H1 (cell line): ENCODE measurements at regions not wholly inside any gene's neighbourhood (a gene's known extent, or its start where the extent isn't known, plus 50 kb on each side); places are given as distances from the start of the nearest gene placed in this dataset.

Source experiments
- CTCF ChIA-PET: fragments of 300-600 bp; sonication (Branson Sonifier 250); formaldehyde crosslinking; loops from one replicate; lab custom pipeline; 2021; ENCODE audit not compliant: partially characterized antibody; lab: Charles Lee
- POLR2A ChIA-PET: fragments of 300-600 bp; sonication (Branson Sonifier 250); formaldehyde crosslinking; loops from one replicate; lab custom pipeline; 2021; ENCODE audit warnings: inconsistent platforms; ENCODE audit not compliant: partially characterized antibody; lab: Charles Lee
- DNase-seq, 2 experiments: peaks; one replicate each; pipeline versions ENCODE4 v3.0.0 to v3.0.0-alpha.2; 2010 to 2022; ENCODE audit warnings: low spot score in 2 of 2, low read depth in 1 of 2, mixed read lengths in 1 of 2
- FAIRE-seq: peaks from 2 replicates; lab custom pipeline; 2011; peaks lifted over from hg19 to GRCh38; lab: Jason Lieb, UNC
- H2AFZ ChIP-seq: 2 replicates; pipeline ENCODE4 v1.8.1; 2012; ENCODE audit warnings: low read length, inconsistent platforms
- H2AK5ac ChIP-seq: 2 replicates; pipeline ENCODE4 v1.6.1; 2013; ENCODE audit warnings: low read depth, low read length
- H2BK120ac ChIP-seq: replicated peaks from 2 replicates; pipeline ENCODE3; 2013; ENCODE audit warnings: low read depth, low read length, inconsistent platforms
- H2BK12ac ChIP-seq: 2 replicates; pipeline ENCODE4 v1.6.1; 2013; ENCODE audit warnings: low read depth, low read length
- H2BK15ac ChIP-seq: 2 replicates; pipeline ENCODE4 v1.6.1; 2013; ENCODE audit warnings: low read length
- H2BK20ac ChIP-seq: 2 replicates; pipeline ENCODE4 v1.6.1; 2013; ENCODE audit warnings: low read length
- H2BK5ac ChIP-seq: 2 replicates; pipeline ENCODE4 v1.6.1; 2013; ENCODE audit warnings: low read depth, low read length
- H3K14ac ChIP-seq: 2 replicates; pipeline ENCODE4 v1.6.1; 2013; ENCODE audit warnings: inconsistent platforms; ENCODE audit not compliant: insufficient read length
- H3K18ac ChIP-seq: 2 replicates; pipeline ENCODE4 v1.6.1; 2013; ENCODE audit warnings: low read length; ENCODE audit errors: extremely low read depth
- H3K23ac ChIP-seq: 2 replicates; pipeline ENCODE4 v1.6.1; 2013; ENCODE audit warnings: inconsistent platforms; ENCODE audit not compliant: insufficient read length
- H3K23me2 ChIP-seq: 2 replicates; pipeline ENCODE4 v1.6.1; 2013; ENCODE audit warnings: low read depth, low read length
- H3K27ac ChIP-seq: 2 replicates; pipeline ENCODE4 v1.6.1; 2011; ENCODE audit warnings: low read depth, low read length, inconsistent platforms
- H3K27me3 ChIP-seq, 4 experiments: replicated peaks in 1 of 4; 1 replicate in 1 of 4; 2 replicates in 3 of 4; pipeline versions ENCODE4 v1.6.1 to v1.8.1; 2011 to 2013; ENCODE audit warnings: low read length in 3 of 4, mild to moderate bottlenecking in 3 of 4, inconsistent platforms in 2 of 4, mixed read lengths in 2 of 4, moderate library complexity in 1 of 4; ENCODE audit not compliant: control insufficient read depth in 3 of 4, insufficient read depth in 3 of 4; ENCODE audit errors: extremely low read depth in 1 of 4
- H3K36me3 ChIP-seq, 4 experiments: 2 replicates each; pipeline versions ENCODE4 v1.6.1 to v1.8.1; 2011 to 2013; ENCODE audit warnings: mild to moderate bottlenecking in 4 of 4, low read length in 3 of 4, moderate library complexity in 2 of 4, control low read depth in 1 of 4, inconsistent platforms in 1 of 4; ENCODE audit not compliant: insufficient read depth in 4 of 4, control insufficient read depth in 2 of 4
- H3K4ac ChIP-seq: replicated peaks from 2 replicates; pipeline ENCODE3; 2013; ENCODE audit warnings: low read length, low read depth, mixed read lengths, inconsistent platforms; ENCODE audit not compliant: insufficient read length
- H3K4me1 ChIP-seq, 4 experiments: replicated peaks in 1 of 4; 1 replicate in 1 of 4; 2 replicates in 3 of 4; pipeline versions ENCODE4 v1.6.1 to v1.8.1; 2011 to 2013; ENCODE audit warnings: low read length in 3 of 4, inconsistent platforms in 2 of 4, mixed read lengths in 1 of 4; ENCODE audit not compliant: insufficient read depth in 4 of 4, control insufficient read depth in 3 of 4
- H3K4me2 ChIP-seq, 2 experiments: 2 replicates each; pipeline versions ENCODE4 v1.6.1 to v1.8.1; 2011 to 2013; ENCODE audit warnings: low read depth in 2 of 2, low read length in 2 of 2, control low read depth in 1 of 2, inconsistent platforms in 1 of 2, mild to moderate bottlenecking in 1 of 2; ENCODE audit not compliant: insufficient read depth in 1 of 2
- H3K4me3 ChIP-seq, 4 experiments: fragments of 200-600, 300-600 bp in 1 of 4; sonication (generic), shearing (Covaris generic), sonication (Bioruptor Twin) in 1 of 4; 2 replicates each; pipeline versions ENCODE4 v1.5.1 to v1.8.1; 2011 to 2016; ENCODE audit warnings: low read length in 4 of 4, low read depth in 3 of 4, control low read depth in 2 of 4, inconsistent platforms in 2 of 4, mild to moderate bottlenecking in 2 of 4, mixed read lengths in 1 of 4, moderate library complexity in 1 of 4; ENCODE audit not compliant: insufficient read depth in 2 of 4; ENCODE audit errors: extremely low read depth in 1 of 4
- H3K56ac ChIP-seq: replicated peaks from 2 replicates; pipeline ENCODE3; 2013; ENCODE audit warnings: low read depth, mild to moderate bottlenecking, mixed read lengths, low read length, inconsistent platforms; ENCODE audit not compliant: insufficient read length
- H3K79me1 ChIP-seq: 2 replicates; pipeline ENCODE4 v1.6.1; 2013; ENCODE audit warnings: low read depth, low read length, control low read depth
- H3K79me2 ChIP-seq, 2 experiments: 2 replicates each; pipeline versions ENCODE4 v1.6.1 to v1.8.1; 2012 to 2013; ENCODE audit warnings: low read length in 2 of 2, mild to moderate bottlenecking in 2 of 2, inconsistent platforms in 1 of 2; ENCODE audit not compliant: insufficient read depth in 2 of 2, control insufficient read depth in 1 of 2
- H3K9ac ChIP-seq, 4 experiments: replicated peaks in 1 of 4; 1 replicate in 1 of 4; 2 replicates in 3 of 4; pipeline versions ENCODE4 v1.6.1 to v1.8.1; 2011 to 2013; ENCODE audit warnings: low read depth in 3 of 4, low read length in 3 of 4, control low read depth in 2 of 4, mild to moderate bottlenecking in 2 of 4, moderate library complexity in 2 of 4, inconsistent platforms in 1 of 4; ENCODE audit errors: extremely low read depth in 1 of 4
- H3K9me3 ChIP-seq, 2 experiments: 2 replicates each; pipeline versions ENCODE4 v1.6.1 to v1.8.1; 2012 to 2013; ENCODE audit warnings: mild to moderate bottlenecking in 2 of 2, moderate library complexity in 2 of 2, control low read depth in 1 of 2, inconsistent platforms in 1 of 2, low read depth in 1 of 2, low read length in 1 of 2, mixed read lengths in 1 of 2; ENCODE audit not compliant: insufficient read depth in 2 of 2
- H4K20me1 ChIP-seq, 2 experiments: replicated peaks in 1 of 2; 2 replicates each; pipeline versions ENCODE3 to v1.8.1; 2011 to 2013; ENCODE audit warnings: inconsistent platforms in 2 of 2, low read length in 2 of 2, mild to moderate bottlenecking in 1 of 2; ENCODE audit not compliant: insufficient read depth in 2 of 2, control insufficient read depth in 1 of 2
- H4K5ac ChIP-seq: 2 replicates; pipeline ENCODE4 v1.6.1; 2013; ENCODE audit warnings: low read length, low read depth, mixed read lengths, inconsistent platforms; ENCODE audit not compliant: insufficient read length
- H4K8ac ChIP-seq: 2 replicates; pipeline ENCODE4 v1.8.0; 2013; ENCODE audit warnings: mild to moderate bottlenecking, moderate library complexity, low read length, inconsistent platforms; ENCODE audit not compliant: insufficient read depth; ENCODE audit errors: extremely low read depth
- H4K91ac ChIP-seq: replicated peaks from 2 replicates; pipeline ENCODE3; 2013; ENCODE audit warnings: low read length, mixed read lengths, inconsistent platforms; ENCODE audit not compliant: insufficient read length
- BRCA1 ChIP-seq: IDR thresholded peaks from 2 replicates; pipeline ENCODE4 v1.6.1; 2012; ENCODE audit warnings: low read depth, low read length, improper control_type of control experiment
- CHD1 ChIP-seq: IDR thresholded peaks from 2 replicates; pipeline ENCODE4 v1.6.1; 2012; ENCODE audit warnings: low read depth, low read length, improper control_type of control experiment
- CTBP2 ChIP-seq: IDR thresholded peaks from 2 replicates; pipeline ENCODE4 v1.7.0; 2011; ENCODE audit warnings: borderline replicate concordance, mild to moderate bottlenecking, moderate library complexity, mixed read lengths, low read length; ENCODE audit not compliant: insufficient read depth, insufficient read length
- EGR1 ChIP-seq: IDR thresholded peaks from 2 replicates; pipeline ENCODE4 v1.6.1; 2011; ENCODE audit warnings: low read depth, low read length, borderline replicate concordance
- GABPA ChIP-seq: IDR thresholded peaks from 2 replicates; pipeline ENCODE4 v1.6.1; 2011; ENCODE audit warnings: mild to moderate bottlenecking, low read length, moderate library complexity, borderline replicate concordance; ENCODE audit not compliant: insufficient read depth
- MAFK ChIP-seq: IDR thresholded peaks from 2 replicates; pipeline ENCODE4 v1.6.1; 2012; ENCODE audit warnings: low read depth, mild to moderate bottlenecking, improper control_type of control experiment, low read length
- POU5F1 ChIP-seq: IDR thresholded peaks from 2 replicates; pipeline ENCODE4 v1.6.1; 2011; ENCODE audit warnings: low read depth, mild to moderate bottlenecking, low read length, moderate library complexity
- RAD21 ChIP-seq, 2 experiments: IDR thresholded peaks in 1 of 2; conservative IDR thresholded peaks in 1 of 2; 2 replicates each; pipeline ENCODE4 v1.6.1; 2011; ENCODE audit warnings: low read depth in 2 of 2, low read length in 2 of 2, improper control_type of control experiment in 1 of 2, inconsistent platforms in 1 of 2, mild to moderate bottlenecking in 1 of 2, moderate library complexity in 1 of 2
- SAP30 ChIP-seq: fragments of 300-600 bp; sonication (generic); IDR thresholded peaks from 2 replicates; pipeline ENCODE4 v1.7.1; 2012; ENCODE audit warnings: low read length, moderate library complexity, mild to moderate bottlenecking, inconsistent platforms; ENCODE audit not compliant: insufficient read depth, insufficient replicate concordance
- SP4 ChIP-seq: IDR thresholded peaks from 2 replicates; pipeline ENCODE4 v1.6.1; 2012; ENCODE audit warnings: low read length, inconsistent platforms
- SRF ChIP-seq: IDR thresholded peaks from 2 replicates; pipeline ENCODE4 v1.6.1; 2011; ENCODE audit warnings: mild to moderate bottlenecking, low read depth, low read length, moderate library complexity
- SUZ12 ChIP-seq: fragments of 200-600 bp; sonication (generic); IDR thresholded peaks from 2 replicates; pipeline ENCODE4 v1.6.1; 2012; ENCODE audit warnings: mild to moderate bottlenecking, inconsistent platforms, low read length, moderate library complexity, mixed read lengths
- TAF1 ChIP-seq: IDR thresholded peaks from 2 replicates; pipeline ENCODE4 v1.6.1; 2011; ENCODE audit warnings: mild to moderate bottlenecking, low read depth, low read length
- TAF7 ChIP-seq: optimal IDR thresholded peaks from 2 replicates; pipeline ENCODE3; 2011; ENCODE audit warnings: low read depth, mild to moderate bottlenecking, inconsistent platforms, low read length, moderate library complexity, borderline replicate concordance
- WGBS, 2 experiments: shearing (Covaris generic) in 1 of 2; methylation state at CpG; one replicate each; pipeline versions ENCODE4 v1.1.6 to v1.1.7; 2013 to 2015; ENCODE audit warnings: low lambda C conversion rate in 2 of 2, mixed read lengths in 2 of 2, inconsistent platforms in 1 of 2, low coverage in 1 of 2, missing lambda C conversion rate in 1 of 2; ENCODE audit not compliant: insufficient replicate concordance in 2 of 2, insufficient coverage in 1 of 2, insufficient read length in 1 of 2; ENCODE audit errors: extremely low coverage in 1 of 2, missing lambda C conversion rate in 1 of 2; 5-methylcytosine and 5-hydroxymethylcytosine counted together

DNA sequence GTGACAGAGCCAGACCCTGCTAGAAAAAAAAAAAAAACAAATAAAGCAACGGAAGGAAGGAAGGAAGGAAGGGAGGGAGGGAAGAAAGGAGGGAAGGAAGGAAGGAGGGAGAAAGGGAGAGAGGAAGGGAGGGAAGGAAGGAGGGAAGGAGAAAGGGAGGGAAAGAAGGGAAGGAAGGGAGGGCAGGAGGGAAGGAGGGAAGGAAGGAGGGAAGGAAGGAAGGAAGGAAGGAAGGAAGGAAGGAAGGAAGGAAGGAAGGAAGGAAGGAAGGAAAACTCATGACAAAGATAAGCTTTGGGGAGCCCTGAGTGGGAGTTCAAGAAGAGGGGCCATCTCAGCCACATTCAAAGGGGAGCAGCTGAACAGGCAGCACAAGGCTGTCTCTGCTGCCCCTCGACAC, 124.7 kb upstream of the MGMT start:
- no peak overlapping the region for H3K4ac ChIP-seq
- H3K23ac ChIP-seq: no peak overlapping the region
- H3K56ac ChIP-seq: no peak overlapping the region
- no peaks in the 10 kb centered on the region for H4K20me1 ChIP-seq
- H3K9ac ChIP-seq: no peak overlapping the region
- no peak overlapping the region for H2BK5ac ChIP-seq
- no peak overlapping the region for H2BK15ac ChIP-seq
- no peak overlapping the region for H2BK120ac ChIP-seq
- no peak overlapping the region for H4K91ac ChIP-seq
- ChIA-PET POLR2A (no interaction called here), CTCF (interaction anchor here (0.6 to 1.5 kb wide), 3 partner anchors 10 to 308 kb away, joined by 3 to 5 read pairs (median 3); no protein-coding TSS in a partner anchor)
- no peak overlapping the region for H3K4me3 ChIP-seq
- H3K4me2 ChIP-seq: no peak overlapping the region
- no peaks in the 10 kb centered on the region; the same call in 1 of the 2 replicates for H3K23me2 ChIP-seq
- DNase-seq (no peak), FAIRE-seq (no peak)
- WGBS, 2 experiments: 75% methylated on average over 2 of the region's 2 CpGs; no CpG with 5 or more reads in 1 of the 2 experiments
- H2AK5ac ChIP-seq: no peak overlapping the region
- H3K4me1 ChIP-seq: no peaks in the 10 kb centered on the region
- H3K9me3 ChIP-seq: no peaks in the 10 kb centered on the region
- no peak overlapping the region for H4K8ac ChIP-seq
- H3K27ac ChIP-seq: no peak overlapping the region
- H3K27me3 ChIP-seq: no peaks in the 10 kb centered on the region
- H2BK12ac ChIP-seq: no peak overlapping the region
- no peaks in the 10 kb centered on the region for H3K36me3 ChIP-seq
- H4K5ac ChIP-seq: no peak overlapping the region
- no peak overlapping the region for H2AFZ ChIP-seq
- no peak overlapping the region for H3K18ac ChIP-seq
- H3K14ac ChIP-seq: no peak overlapping the region
- H3K79me2 ChIP-seq: no peaks in the 10 kb centered on the region
- H2BK20ac ChIP-seq: no peak overlapping the region
- no peaks in the 10 kb centered on the region for H3K79me1 ChIP-seq
- TF ChIP-seq GABPA (no peak), SUZ12 (no peak), POU5F1 (no peak), TAF1 (no peak), MAFK (no peak), CTBP2 (no peak), SRF (no peak), SAP30 (no peak), EGR1 (no peak), BRCA1 (no peak), SP4 (no peak), TAF7 (no peak), CHD1 (no peak), RAD21 (IDR thresholded peaks at IDR 0.05 in 1 of 2, conservative IDR thresholded peaks at IDR 0.05 in 1 of 2; ENCODE audit: low read depth in 2 of 2, low read length in 2 of 2) (no peak)
